ENCODE measurements at regions not wholly inside any gene's neighbourhood (a gene's known extent, or its start where the extent isn't known, plus 50 kb on each side); places are given as distances from the start of the nearest gene placed in this dataset.

DNA sequence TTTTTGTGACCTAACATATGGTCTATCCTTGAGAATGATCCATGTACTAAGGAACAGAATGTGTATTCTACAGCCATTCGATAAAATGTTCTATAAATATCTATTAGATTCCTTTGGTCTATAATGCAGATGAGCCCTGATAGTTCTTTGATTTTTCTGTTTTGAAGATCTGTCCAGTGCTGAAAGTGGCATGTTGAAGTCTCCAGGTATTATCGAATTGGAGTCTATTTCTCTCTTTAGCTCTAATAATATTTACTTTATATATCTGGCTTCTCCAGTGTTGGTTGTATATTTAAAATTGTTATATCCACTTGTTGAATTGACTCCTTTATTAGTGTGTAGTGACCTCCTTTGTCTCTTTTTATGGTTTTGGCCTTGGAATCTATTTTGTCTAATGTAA lies 377.9 kb downstream of the ARL6IP6 start:
- DNase-seq (ENCODE audit: insufficient read length, low spot score, missing footprints), result no peak
- Histone ChIP-seq H4K20me1 (ENCODE audit: insufficient read depth, low read length) (no peaks in the 10 kb centered on the region), H3K4me2 (ENCODE audit: insufficient read depth, low read length) (no peak overlapping the region), H3K4me3 (ENCODE audit: insufficient read depth, low read length) (no peak overlapping the region), H3K27me3 (ENCODE audit: insufficient read depth, low read length) (no peaks in the 10 kb centered on the region), H3K79me2 (ENCODE audit: insufficient read depth, low read length) (no peaks in the 10 kb centered on the region), H3K36me3 (ENCODE audit: insufficient read depth, low read length) (no peaks in the 10 kb centered on the region), H3K4me1 (ENCODE audit: insufficient read depth, low read length) (no peaks in the 10 kb centered on the region), H3K27ac (ENCODE audit: low read depth, low read length) (no peak overlapping the region), H3K9me3 (ENCODE audit: low read depth, low read length) (peaks cover 1% of the 10 kb centered on the region), H2AFZ (ENCODE audit: low read length) (no peak overlapping the region)
- TF ChIP-seq, protein P1, sequence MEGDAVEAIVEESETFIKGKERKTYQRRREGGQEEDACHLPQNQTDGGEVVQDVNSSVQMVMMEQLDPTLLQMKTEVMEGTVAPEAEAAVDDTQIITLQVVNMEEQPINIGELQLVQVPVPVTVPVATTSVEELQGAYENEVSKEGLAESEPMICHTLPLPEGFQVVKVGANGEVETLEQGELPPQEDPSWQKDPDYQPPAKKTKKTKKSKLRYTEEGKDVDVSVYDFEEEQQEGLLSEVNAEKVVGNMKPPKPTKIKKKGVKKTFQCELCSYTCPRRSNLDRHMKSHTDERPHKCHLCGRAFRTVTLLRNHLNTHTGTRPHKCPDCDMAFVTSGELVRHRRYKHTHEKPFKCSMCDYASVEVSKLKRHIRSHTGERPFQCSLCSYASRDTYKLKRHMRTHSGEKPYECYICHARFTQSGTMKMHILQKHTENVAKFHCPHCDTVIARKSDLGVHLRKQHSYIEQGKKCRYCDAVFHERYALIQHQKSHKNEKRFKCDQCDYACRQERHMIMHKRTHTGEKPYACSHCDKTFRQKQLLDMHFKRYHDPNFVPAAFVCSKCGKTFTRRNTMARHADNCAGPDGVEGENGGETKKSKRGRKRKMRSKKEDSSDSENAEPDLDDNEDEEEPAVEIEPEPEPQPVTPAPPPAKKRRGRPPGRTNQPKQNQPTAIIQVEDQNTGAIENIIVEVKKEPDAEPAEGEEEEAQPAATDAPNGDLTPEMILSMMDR (IDR thresholded peaks at IDR 0.05; ENCODE audit: extremely low read depth, low read depth, low read length), result no peak

DNA sequence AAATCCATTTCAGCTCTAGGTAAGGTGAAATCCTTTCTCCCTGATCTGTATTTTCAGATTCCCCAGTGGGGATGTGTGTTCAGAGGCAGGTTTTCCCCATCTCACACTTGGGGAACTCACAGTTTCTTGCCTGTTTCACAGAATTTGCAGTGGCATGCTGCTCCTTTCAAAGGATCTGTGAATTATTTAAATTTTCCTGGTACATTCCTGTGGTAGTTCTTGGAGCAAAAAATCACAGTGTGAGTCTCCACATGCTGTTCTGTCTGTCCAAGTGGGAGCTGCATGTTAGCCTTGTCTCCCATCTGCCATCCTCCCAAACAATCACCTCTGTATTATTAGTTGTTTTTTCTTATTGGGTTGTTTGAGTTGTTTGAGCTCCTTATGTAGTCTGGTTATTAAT lies 372.9 kb downstream of the ARL6IP6 start:
- H4K20me1 ChIP-seq (ENCODE audit: insufficient read depth, low read length), result no peaks in the 10 kb centered on the region
- H3K36me3 ChIP-seq (ENCODE audit: insufficient read depth, low read length), result no peaks in the 10 kb centered on the region
- H3K9me3 ChIP-seq (ENCODE audit: low read depth, low read length), result peaks cover 3% of the 10 kb centered on the region
- H3K4me2 ChIP-seq (ENCODE audit: insufficient read depth, low read length), result no peak overlapping the region
- TF ChIP-seq, protein P1 (IDR thresholded peaks at IDR 0.05; ENCODE audit: extremely low read depth, low read depth, low read length), result no peak
- no peak overlapping the region for H3K4me3 ChIP-seq (ENCODE audit: insufficient read depth, low read length)
- no peaks in the 10 kb centered on the region for H3K4me1 ChIP-seq (ENCODE audit: insufficient read depth, low read length)
- H2AFZ ChIP-seq (ENCODE audit: low read length), result no peak overlapping the region
- peak; percentile 31 for DNase-seq (ENCODE audit: insufficient read length, low spot score, missing footprints)
- no peak overlapping the region for H3K27ac ChIP-seq (ENCODE audit: low read depth, low read length)
- H3K79me2 ChIP-seq (ENCODE audit: insufficient read depth, low read length), result no peaks in the 10 kb centered on the region
- no peaks in the 10 kb centered on the region for H3K27me3 ChIP-seq (ENCODE audit: insufficient read depth, low read length)

DNA sequence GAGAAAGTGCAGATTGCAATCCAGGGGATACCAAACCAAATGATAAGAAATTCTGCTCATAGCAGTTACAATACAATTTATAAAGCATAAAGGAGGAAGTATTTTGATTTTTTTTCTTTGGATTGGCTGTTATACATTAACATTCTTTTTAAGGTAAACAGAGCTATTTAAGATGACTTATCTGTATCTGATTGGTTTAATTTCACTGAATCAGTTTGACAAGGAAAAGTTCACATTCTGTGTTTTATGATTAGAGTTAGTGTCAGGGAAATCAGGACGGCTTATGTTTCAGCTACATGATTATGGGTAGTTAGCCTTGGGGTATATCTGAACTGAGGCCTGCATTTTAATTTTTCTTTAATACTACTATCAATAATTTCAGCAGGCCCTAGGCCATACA lies 360.9 kb downstream of the ARL6IP6 start:
- Histone ChIP-seq H2AFZ (ENCODE audit: low read length) (no peak overlapping the region), H3K79me2 (ENCODE audit: insufficient read depth, low read length) (no peaks in the 10 kb centered on the region), H3K9me3 (ENCODE audit: low read depth, low read length) (no peaks in the 10 kb centered on the region), H3K4me1 (ENCODE audit: insufficient read depth, low read length) (no peaks in the 10 kb centered on the region), H3K36me3 (ENCODE audit: insufficient read depth, low read length) (no peaks in the 10 kb centered on the region), H3K27ac (ENCODE audit: low read depth, low read length) (no peak overlapping the region), H3K4me2 (ENCODE audit: insufficient read depth, low read length) (no peak overlapping the region), H3K4me3 (ENCODE audit: insufficient read depth, low read length) (no peak overlapping the region), H3K27me3 (ENCODE audit: insufficient read depth, low read length) (no peaks in the 10 kb centered on the region), H4K20me1 (ENCODE audit: insufficient read depth, low read length) (no peaks in the 10 kb centered on the region)
- no peak for DNase-seq (ENCODE audit: insufficient read length, low spot score, missing footprints)
- TF ChIP-seq, protein P1 (IDR thresholded peaks at IDR 0.05; ENCODE audit: extremely low read depth, low read depth, low read length), result no peak

DNA sequence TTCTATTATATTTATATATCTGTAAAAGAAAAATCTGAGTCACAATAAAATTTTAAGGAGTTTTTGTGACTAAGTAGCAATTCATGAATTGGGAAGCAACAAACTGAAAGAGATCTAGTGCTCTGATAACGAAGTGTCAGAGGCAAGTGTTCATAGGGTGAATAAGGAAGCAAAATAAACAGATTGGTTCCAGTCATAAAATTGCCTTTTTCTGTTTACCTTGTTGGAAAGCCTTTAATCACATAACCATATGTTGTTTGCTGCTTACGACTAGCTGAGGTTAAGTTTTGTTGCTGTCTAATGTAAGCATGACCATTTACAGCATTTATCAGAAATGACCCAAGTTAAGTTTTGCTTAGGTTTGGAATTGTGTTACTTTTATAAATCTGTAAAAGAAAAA lies 358.9 kb downstream of the ARL6IP6 start:
- no peak for DNase-seq (ENCODE audit: insufficient read length, low spot score, missing footprints)
- no peak overlapping the region for H3K27ac ChIP-seq (ENCODE audit: low read depth, low read length)
- no peaks in the 10 kb centered on the region for H3K9me3 ChIP-seq (ENCODE audit: low read depth, low read length)
- no peaks in the 10 kb centered on the region for H4K20me1 ChIP-seq (ENCODE audit: insufficient read depth, low read length)
- H3K36me3 ChIP-seq (ENCODE audit: insufficient read depth, low read length), result no peaks in the 10 kb centered on the region
- TF ChIP-seq, protein P1 (IDR thresholded peaks at IDR 0.05; ENCODE audit: extremely low read depth, low read depth, low read length), result no peak
- no peak overlapping the region for H2AFZ ChIP-seq (ENCODE audit: low read length)
- no peak overlapping the region for H3K4me2 ChIP-seq (ENCODE audit: insufficient read depth, low read length)
- no peak overlapping the region for H3K4me3 ChIP-seq (ENCODE audit: insufficient read depth, low read length)
- no peaks in the 10 kb centered on the region for H3K27me3 ChIP-seq (ENCODE audit: insufficient read depth, low read length)
- H3K79me2 ChIP-seq (ENCODE audit: insufficient read depth, low read length), result no peaks in the 10 kb centered on the region
- H3K4me1 ChIP-seq (ENCODE audit: insufficient read depth, low read length), result no peaks in the 10 kb centered on the region

All from osteoblast (primary cell).